SK-N-SH (cell line): ENCODE measurements at regions not wholly inside any gene's neighbourhood (a gene's known extent, or its start where the extent isn't known, plus 50 kb on each side); places are given as distances from the start of the nearest gene placed in this dataset.

Experiments used
- CTCF ChIA-PET: fragments of 300-600, 350-600 bp; formaldehyde crosslinking; extraction: SDS; loops from one replicate; lab custom pipeline; 2021; lab: Yijun Ruan, JAX
- POLR2A ChIA-PET: fragments of 350-600 bp; sonication (Branson Sonifier 250); formaldehyde crosslinking; extraction: SDS; loops from one replicate; lab custom pipeline; 2020; ENCODE audit warnings: antibody characterized with exemption, inconsistent platforms; lab: Yijun Ruan, JAX
- DNase-seq: peaks from one replicate; pipeline ENCODE4 v3.0.0; 2012
- H2AFZ ChIP-seq: fragments of 200-600 bp; sonication (generic); 2 replicates; pipeline ENCODE4 v1.8.1; 2016; ENCODE audit warnings: antibody characterized with exemption, mild to moderate bottlenecking, low read depth
- H3F3A ChIP-seq: fragments of 200-600 bp; sonication (generic); replicated peaks from 2 replicates; pipeline ENCODE3; 2016; ENCODE audit warnings: antibody characterized with exemption, mild to moderate bottlenecking; ENCODE audit not compliant: insufficient read depth
- H3K27ac ChIP-seq, 2 experiments: fragments of 200-500 bp in 1 of 2; fragments of 200-600 bp in 1 of 2; sonication (Bioruptor generic) in 1 of 2; sonication (generic), shearing (Covaris generic) in 1 of 2; 2 replicates each; pipeline versions ENCODE4 v1.5.1 to v1.6.1; 2014 to 2016; ENCODE audit warnings: low read depth in 2 of 2, inconsistent platforms in 1 of 2, low read length in 1 of 2, mild to moderate bottlenecking in 1 of 2, mixed read lengths in 1 of 2
- H3K27me3 ChIP-seq: fragments of 200-600 bp; sonication (generic), shearing (Covaris generic); 2 replicates; pipeline ENCODE4 v1.6.1; 2016; ENCODE audit warnings: mixed run types; ENCODE audit not compliant: insufficient read depth
- H3K36me3 ChIP-seq, 2 experiments: fragments of 200-500 bp in 1 of 2; fragments of 200-600 bp in 1 of 2; sonication (Bioruptor generic) in 1 of 2; sonication (generic) in 1 of 2; replicated peaks in 1 of 2; 2 replicates each; pipeline versions ENCODE3 to v1.5.1; 2014 to 2016; ENCODE audit warnings: low read length in 1 of 2, mild to moderate bottlenecking in 1 of 2; ENCODE audit not compliant: insufficient read depth in 2 of 2, control insufficient read depth in 1 of 2
- H3K4me1 ChIP-seq, 2 experiments: fragments of 200-500 bp in 1 of 2; fragments of 200-600 bp in 1 of 2; sonication (Bioruptor generic) in 1 of 2; sonication (generic), shearing (Covaris generic) in 1 of 2; 2 replicates each; pipeline versions ENCODE4 v1.5.1 to v1.6.1; 2014 to 2016; ENCODE audit warnings: low read depth in 1 of 2, low read length in 1 of 2, mixed run types in 1 of 2; ENCODE audit not compliant: insufficient read depth in 2 of 2, control insufficient read depth in 1 of 2
- H3K4me2 ChIP-seq: fragments of 200-600 bp; sonication (generic), shearing (Covaris generic); 2 replicates; pipeline ENCODE4 v1.6.1; 2017; ENCODE audit warnings: mixed run types
- H3K4me3 ChIP-seq, 2 experiments: fragments of 200-500 bp in 1 of 2; fragments of 200-600 bp in 1 of 2; sonication (Bioruptor generic) in 1 of 2; sonication (generic), shearing (Covaris generic) in 1 of 2; 2 replicates each; pipeline versions ENCODE4 v1.5.1 to v1.8.1; 2014 to 2016; ENCODE audit warnings: low read depth in 2 of 2, inconsistent platforms in 1 of 2, low read length in 1 of 2, mild to moderate bottlenecking in 1 of 2, mixed read lengths in 1 of 2, moderate library complexity in 1 of 2
- H3K79me2 ChIP-seq: fragments of 200-600 bp; sonication (generic); 2 replicates; pipeline ENCODE4 v1.8.1; 2017; ENCODE audit warnings: mild to moderate bottlenecking; ENCODE audit not compliant: insufficient read depth
- H3K9ac ChIP-seq: fragments of 200-600 bp; sonication (generic); 2 replicates; pipeline ENCODE4 v1.6.1; 2017; ENCODE audit warnings: mixed run types
- H3K9me2 ChIP-seq: fragments of 200-600 bp; sonication (generic); 2 replicates; pipeline ENCODE4 v1.6.1; 2017; ENCODE audit warnings: mixed run types
- H3K9me3 ChIP-seq: fragments of 200-600 bp; sonication (generic); 2 replicates; pipeline ENCODE4 v1.6.1; 2017; ENCODE audit warnings: mixed run types, mild to moderate bottlenecking, moderate library complexity
- H4K20me1 ChIP-seq: fragments of 200-600 bp; sonication (generic); 2 replicates; pipeline ENCODE4 v1.6.1; 2017; ENCODE audit warnings: mild to moderate bottlenecking, mixed run types; ENCODE audit not compliant: insufficient read depth
- CHD2 ChIP-seq: fragments of 150-350 bp; IDR thresholded peaks from 2 replicates; pipeline ENCODE4 v1.6.1; 2018; ENCODE audit warnings: low read length; ENCODE audit not compliant: partially characterized antibody
- CTCF ChIP-seq: fragments of 200-600 bp; sonication (generic); IDR thresholded peaks from 2 replicates; pipeline ENCODE4 v1.6.1; 2017; ENCODE audit warnings: antibody characterized with exemption, mild to moderate bottlenecking, moderate library complexity
- EP300 ChIP-seq, 2 experiments: IDR thresholded peaks; 2 replicates each; pipeline versions ENCODE4 v1.4.0 to v1.6.1; 2012; ENCODE audit warnings: borderline replicate concordance in 1 of 2, low read depth in 1 of 2, low read length in 1 of 2
- EZH2phosphoT487 ChIP-seq: fragments of 200-600 bp; sonication (generic); IDR thresholded peaks from 2 replicates; pipeline ENCODE4 v1.6.1; 2017; ENCODE audit warnings: low read depth, mixed run types, mild to moderate bottlenecking, antibody characterized with exemption, moderate library complexity, borderline replicate concordance
- FOXM1 ChIP-seq: IDR thresholded peaks from 2 replicates; pipeline ENCODE4 v1.4.0; 2012; ENCODE audit warnings: low read depth, mild to moderate bottlenecking
- GABPA ChIP-seq: IDR thresholded peaks from 2 replicates; pipeline ENCODE4 v1.4.0; 2012; ENCODE audit warnings: low read depth, mild to moderate bottlenecking
- MEF2A ChIP-seq: IDR thresholded peaks from 2 replicates; pipeline ENCODE4 v1.4.0; 2012; ENCODE audit warnings: low read depth, borderline replicate concordance
- POLR2AphosphoS5 ChIP-seq: IDR thresholded peaks from 2 replicates; pipeline ENCODE4 v1.6.1; 2012; ENCODE audit warnings: low read depth, low read length
- RAD21 ChIP-seq: IDR thresholded peaks from 2 replicates; pipeline ENCODE4 v1.6.1; 2012; ENCODE audit warnings: mild to moderate bottlenecking, low read length
- SMC3 ChIP-seq: IDR thresholded peaks from 2 replicates; pipeline ENCODE4 v1.6.1; 2012; ENCODE audit warnings: low read depth, low read length, improper control_type of control experiment
- TAF1 ChIP-seq: IDR thresholded peaks from 2 replicates; pipeline ENCODE4 v1.6.1; 2012; ENCODE audit warnings: low read depth, mild to moderate bottlenecking, low read length, moderate library complexity, borderline replicate concordance
- TCF12 ChIP-seq: IDR thresholded peaks from 2 replicates; pipeline ENCODE4 v1.4.0; 2012
- YY1 ChIP-seq: IDR thresholded peaks from 2 replicates; pipeline ENCODE4 v1.4.0; 2012; ENCODE audit warnings: low read depth, mild to moderate bottlenecking
- ZBTB33 ChIP-seq: IDR thresholded peaks from 2 replicates; pipeline ENCODE4 v1.4.0; 2012; ENCODE audit warnings: low read depth, borderline replicate concordance
- WGBS: methylation state at CpG from one replicate; pipeline ENCODE4 v1.1.6; 2017; ENCODE audit warnings: low lambda C conversion rate; 5-methylcytosine and 5-hydroxymethylcytosine counted together
- TF ChIP-seq, protein P1 (sequence below): fragments of 150-350 bp; IDR thresholded peaks from 2 replicates; pipeline ENCODE4 v1.6.1; 2016; ENCODE audit warnings: mild to moderate bottlenecking, low read depth, low read length

- CTCF ChIA-PET, result interaction anchor here (0.6 to 1.2 kb wide), 2 partner anchors 94 to 189 kb away, joined by 3 to 4 read pairs; no protein-coding TSS in a partner anchor
- no peaks in the 10 kb centered on the region for H3K27me3 ChIP-seq
- no peak overlapping the region for H2AFZ ChIP-seq
- H3K9me2 ChIP-seq, result no peaks in the 10 kb centered on the region
- H3K9me3 ChIP-seq, result no peaks in the 10 kb centered on the region
- H3K27ac ChIP-seq, result no peak overlapping the region
- POLR2A ChIA-PET, result interaction anchor here (0.6 kb wide), 1 partner anchor 1154 kb away, joined by 3 read pairs; no protein-coding TSS in a partner anchor
- no peaks in the 10 kb centered on the region for H3F3A ChIP-seq
- no peaks in the 10 kb centered on the region for H3K79me2 ChIP-seq
- H3K4me2 ChIP-seq, result no peak overlapping the region
- no peak overlapping the region for H3K4me3 ChIP-seq
- H3K4me1 ChIP-seq, result no peaks in the 10 kb centered on the region
- DNase-seq, result no peak
- no peak overlapping the region for H3K9ac ChIP-seq
- H4K20me1 ChIP-seq, result no peaks in the 10 kb centered on the region
- 38% methylated on average over 2 of the region's 2 CpGs for WGBS
- TF ChIP-seq CTCF, result no peak
- no peak for TF ChIP-seq RAD21
- TF ChIP-seq TAF1, result no peak
- TF ChIP-seq YY1, result no peak
- no peak for TF ChIP-seq MEF2A
- TF ChIP-seq EP300 (IDR thresholded peaks at IDR 0.05; ENCODE audit: borderline replicate concordance in 1 of 2, low read depth in 1 of 2, low read length in 1 of 2), result no peak
- no peak for TF ChIP-seq EZH2phosphoT487
- TF ChIP-seq, protein P1, sequence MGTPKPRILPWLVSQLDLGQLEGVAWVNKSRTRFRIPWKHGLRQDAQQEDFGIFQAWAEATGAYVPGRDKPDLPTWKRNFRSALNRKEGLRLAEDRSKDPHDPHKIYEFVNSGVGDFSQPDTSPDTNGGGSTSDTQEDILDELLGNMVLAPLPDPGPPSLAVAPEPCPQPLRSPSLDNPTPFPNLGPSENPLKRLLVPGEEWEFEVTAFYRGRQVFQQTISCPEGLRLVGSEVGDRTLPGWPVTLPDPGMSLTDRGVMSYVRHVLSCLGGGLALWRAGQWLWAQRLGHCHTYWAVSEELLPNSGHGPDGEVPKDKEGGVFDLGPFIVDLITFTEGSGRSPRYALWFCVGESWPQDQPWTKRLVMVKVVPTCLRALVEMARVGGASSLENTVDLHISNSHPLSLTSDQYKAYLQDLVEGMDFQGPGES, result no peak
- no peak for TF ChIP-seq POLR2AphosphoS5
- no peak for TF ChIP-seq ZBTB33
- TF ChIP-seq CHD2, result no peak
- no peak for TF ChIP-seq FOXM1
- no peak for TF ChIP-seq TCF12
- no peak for TF ChIP-seq GABPA
- TF ChIP-seq SMC3, result no peak
- no peaks in the 10 kb centered on the region for H3K36me3 ChIP-seq
Measured at GRCh38 chr10:83965473-83965872, 173.8 kb upstream of the GHITM start.
